HEK293 (cell line): ENCODE measurements at regions not wholly inside any gene's neighbourhood (a gene's known extent, or its start where the extent isn't known, plus 50 kb on each side); places are given as distances from the start of the nearest gene placed in this dataset.

ENCODE experiments used
- GLI2 ChIP-seq: fragments of 450-650 bp; formaldehyde crosslinking; IDR thresholded peaks from 2 replicates; pipeline ENCODE4; 2017; ENCODE audit warnings: missing biosample characterization, missing genetic modification characterization, low read depth, borderline replicate concordance
- ZBTB1 ChIP-seq: fragments of 450-650 bp; formaldehyde crosslinking; IDR thresholded peaks from 2 replicates; pipeline ENCODE4 v1.5.1; 2016; ENCODE audit warnings: missing biosample characterization, missing genetic modification characterization
- ZNF514 ChIP-seq: fragments of 450-650 bp; formaldehyde crosslinking; IDR thresholded peaks from 2 replicates; pipeline ENCODE4 v1.5.1; 2016; ENCODE audit warnings: missing biosample characterization, missing genetic modification characterization
- ZNF623 ChIP-seq: fragments of 450-650 bp; formaldehyde crosslinking; IDR thresholded peaks from 2 replicates; pipeline ENCODE4 v1.5.1; 2016; ENCODE audit warnings: missing biosample characterization, missing genetic modification characterization
- ZNF624 ChIP-seq: fragments of 450-650 bp; formaldehyde crosslinking; IDR thresholded peaks from 2 replicates; pipeline ENCODE4 v1.5.1; 2017; ENCODE audit warnings: missing biosample characterization, missing genetic modification characterization
- ZSCAN23 ChIP-seq: fragments of 450-650 bp; formaldehyde crosslinking; IDR thresholded peaks from 2 replicates; pipeline ENCODE4 v1.5.1; 2016; ENCODE audit warnings: missing biosample characterization, missing genetic modification characterization
- TF ChIP-seq, protein P1 (sequence below): fragments of 450-650 bp; formaldehyde crosslinking; IDR thresholded peaks from 2 replicates; pipeline ENCODE4 v1.5.1; 2016; ENCODE audit warnings: missing biosample characterization, missing genetic modification characterization

DNA sequence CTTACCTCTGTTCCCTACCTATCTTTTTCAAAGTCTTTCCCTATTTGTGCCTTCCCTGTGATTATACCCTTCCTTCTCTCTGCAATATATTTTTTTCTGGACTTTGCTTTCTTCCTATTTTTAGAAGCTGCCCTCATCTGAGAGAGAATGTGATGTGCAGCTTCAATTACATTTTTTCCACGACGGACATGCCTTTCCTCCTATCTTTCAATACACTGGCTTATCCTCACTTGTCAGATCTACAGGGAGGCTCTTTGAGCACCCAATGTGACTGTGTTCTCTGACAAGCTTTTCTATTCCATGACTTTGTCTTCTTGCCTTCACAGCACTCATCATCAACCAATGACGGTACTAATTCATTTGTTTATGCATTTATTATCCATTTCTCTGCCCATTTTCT is 227.9 kb upstream of the CLINT1 start:
- TF ChIP-seq ZNF623 (tag by site-specific recombination) (no peak), ZBTB1 (no peak), ZNF514 (tag by site-specific recombination) (no peak), GLI2 (tag by site-specific recombination) (no peak), ZNF624 (tag by site-specific recombination) (no peak), ZSCAN23 (no peak)
- TF ChIP-seq, protein P1, sequence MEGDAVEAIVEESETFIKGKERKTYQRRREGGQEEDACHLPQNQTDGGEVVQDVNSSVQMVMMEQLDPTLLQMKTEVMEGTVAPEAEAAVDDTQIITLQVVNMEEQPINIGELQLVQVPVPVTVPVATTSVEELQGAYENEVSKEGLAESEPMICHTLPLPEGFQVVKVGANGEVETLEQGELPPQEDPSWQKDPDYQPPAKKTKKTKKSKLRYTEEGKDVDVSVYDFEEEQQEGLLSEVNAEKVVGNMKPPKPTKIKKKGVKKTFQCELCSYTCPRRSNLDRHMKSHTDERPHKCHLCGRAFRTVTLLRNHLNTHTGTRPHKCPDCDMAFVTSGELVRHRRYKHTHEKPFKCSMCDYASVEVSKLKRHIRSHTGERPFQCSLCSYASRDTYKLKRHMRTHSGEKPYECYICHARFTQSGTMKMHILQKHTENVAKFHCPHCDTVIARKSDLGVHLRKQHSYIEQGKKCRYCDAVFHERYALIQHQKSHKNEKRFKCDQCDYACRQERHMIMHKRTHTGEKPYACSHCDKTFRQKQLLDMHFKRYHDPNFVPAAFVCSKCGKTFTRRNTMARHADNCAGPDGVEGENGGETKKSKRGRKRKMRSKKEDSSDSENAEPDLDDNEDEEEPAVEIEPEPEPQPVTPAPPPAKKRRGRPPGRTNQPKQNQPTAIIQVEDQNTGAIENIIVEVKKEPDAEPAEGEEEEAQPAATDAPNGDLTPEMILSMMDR (tag by site-specific recombination) = no peak
